GM13976 (cell line): ENCODE measurements at regions not wholly inside any gene's neighbourhood (a gene's known extent, or its start where the extent isn't known, plus 50 kb on each side); places are given as distances from the start of the nearest gene placed in this dataset.

ENCODE experiments used
- DNase-seq: peaks from one replicate; pipeline ENCODE4 v3.0.0; 2012; ENCODE audit warnings: low spot score
- CTCF ChIP-seq: IDR thresholded peaks from 2 replicates; pipeline ENCODE4 v1.5.1; 2012; ENCODE audit warnings: borderline replicate concordance, mild to moderate bottlenecking; ENCODE audit not compliant: insufficient read depth; ENCODE audit errors: extremely low read depth, missing control alignments, control extremely low read depth
- in situ Hi-C: fragments of 300-500 bp; cut with MboI; formaldehyde crosslinking; loops from one replicate; pipeline ENCODE4 v1.12.0; 2022; ENCODE audit warnings: low sequenced_read_pairs, mixed read lengths, inconsistent platforms; ENCODE audit not compliant: unreplicated experiment

DNA sequence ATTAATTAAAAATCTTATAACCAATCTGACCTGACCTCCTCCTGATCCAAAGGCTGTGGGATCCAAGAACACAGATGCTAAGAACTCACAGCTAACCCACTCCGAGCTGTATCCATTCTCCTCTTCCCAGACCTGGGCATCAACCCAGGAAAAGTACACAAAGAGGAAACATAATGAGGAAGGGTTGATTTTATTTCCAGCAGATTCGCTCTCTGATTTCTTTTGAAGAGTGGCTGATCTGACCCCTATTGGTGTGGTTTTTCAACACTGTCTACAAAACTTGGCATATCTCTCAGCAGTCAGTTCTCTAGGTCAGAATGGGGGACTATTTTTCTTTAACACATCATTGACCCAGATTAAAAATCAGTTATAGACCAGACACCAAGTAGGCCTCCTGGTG is 201.9 kb upstream of the UBASH3B start:
- DNase-seq, result no peak
- in situ Hi-C loops, result no loop called here
- no peak for TF ChIP-seq CTCF

GRCh38 chr11:122451911-122452310 is 203.6 kb upstream of the UBASH3B start:
- no peak for TF ChIP-seq CTCF
- in situ Hi-C loops, result no loop called here
- no peak for DNase-seq

- in situ Hi-C loops, result no loop called here
- TF ChIP-seq CTCF, result no peak
- DNase-seq, result no peak
These were observed 213.9 kb upstream of the UBASH3B start for GRCh38 chr11:122441666-122442035.

- no peak for TF ChIP-seq CTCF
- in situ Hi-C loops, result no loop called here
- no peak for DNase-seq
These were observed 214.5 kb upstream of the UBASH3B start for GRCh38 chr11:122440811-122441665.

DNA sequence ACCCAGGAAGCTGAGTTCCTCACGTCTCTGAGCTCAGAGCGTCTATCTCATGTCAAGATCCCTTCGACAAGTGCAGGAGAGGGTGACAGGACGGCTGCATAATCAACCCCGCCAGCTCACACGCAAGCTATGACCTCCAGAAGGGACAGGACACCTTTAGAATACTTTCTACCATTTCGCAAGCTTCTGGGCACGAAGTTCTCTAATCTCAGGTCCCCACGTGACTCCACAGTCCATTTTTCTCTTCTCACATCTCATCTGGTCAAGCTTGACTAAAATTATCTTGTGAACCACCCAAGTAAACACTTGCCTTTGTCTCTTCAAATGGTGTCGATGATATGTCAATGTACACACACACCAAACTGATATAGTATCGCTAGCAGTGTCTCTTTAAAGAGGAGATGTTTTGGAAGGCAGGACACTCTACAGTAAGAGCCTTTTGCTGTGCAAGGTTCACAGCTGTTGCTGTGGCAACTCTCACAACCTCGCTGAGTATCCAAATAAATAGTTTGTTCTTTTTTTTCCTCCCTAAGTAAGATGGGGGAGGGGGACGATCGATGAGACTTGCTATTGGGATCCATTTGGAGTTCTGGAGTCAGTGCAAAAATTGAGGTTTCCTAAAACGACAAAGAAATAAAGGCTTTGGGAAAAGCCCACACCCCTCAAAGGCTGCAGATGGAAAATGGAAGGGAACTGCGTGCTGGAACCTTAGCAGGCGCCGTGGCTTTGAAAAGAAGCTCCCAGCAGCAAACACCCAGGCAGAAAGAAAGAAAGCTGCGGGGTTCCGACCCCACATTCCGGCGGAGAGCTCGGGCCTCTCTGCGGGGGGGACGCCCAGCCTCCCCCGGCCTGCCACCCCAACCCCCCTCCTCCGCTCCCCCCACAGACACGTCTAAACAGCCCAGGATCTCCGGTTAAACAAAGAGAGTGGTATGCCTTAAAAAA is 215.4 kb upstream of the UBASH3B start:
- no peak for DNase-seq
- in situ Hi-C loops, result no loop called here

DNA sequence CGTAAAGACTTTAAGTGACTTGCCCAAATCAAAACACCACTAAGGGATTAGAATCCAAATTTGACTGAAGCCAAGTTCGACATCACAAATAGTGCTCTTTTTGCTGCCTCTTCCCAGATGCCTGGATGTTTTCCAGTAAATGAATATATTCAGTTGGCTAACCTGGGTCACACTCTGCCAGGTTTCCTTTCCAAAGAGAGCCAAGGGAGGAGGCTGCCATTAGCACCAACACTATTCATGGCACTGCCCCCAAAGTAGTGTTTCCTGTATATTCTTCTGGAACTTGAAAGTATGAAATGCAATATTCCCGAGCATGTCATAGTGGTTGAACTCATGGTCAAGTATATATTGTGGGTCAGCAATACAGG is 219.3 kb upstream of the UBASH3B start:
- DNase-seq, result no peak
- TF ChIP-seq CTCF, result no peak
- in situ Hi-C loops, result no loop called here

More for the DNA sequence above, 215.4 kb upstream of the UBASH3B start:
- no peak for TF ChIP-seq CTCF
